ENCODE measurements at regions not wholly inside any gene's neighbourhood (a gene's known extent, or its start where the extent isn't known, plus 50 kb on each side); places are given as distances from the start of the nearest gene placed in this dataset.

DNA sequence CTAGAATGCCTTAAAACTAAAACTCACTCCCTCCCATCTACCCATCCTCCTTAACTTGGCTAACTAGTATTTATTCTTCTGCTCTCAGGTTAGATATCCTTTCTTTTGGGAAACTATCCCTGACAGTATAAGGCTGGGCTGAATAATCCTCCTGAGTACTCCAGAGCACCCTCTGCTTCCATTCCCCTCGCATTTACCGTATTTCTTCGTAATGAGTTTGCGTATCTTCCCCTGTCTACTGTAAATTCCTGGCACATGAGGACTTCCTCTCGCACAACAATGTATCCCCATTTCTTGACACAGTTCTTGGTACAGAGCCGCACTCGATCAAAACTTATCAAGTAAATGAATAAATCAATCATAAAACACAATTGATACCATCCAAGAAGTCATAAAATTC is 82.9 kb upstream of the AKAP13 start:
- H3K9me3 ChIP-seq (ENCODE audit: severe bottlenecking) = no peaks in the 10 kb centered on the region
- TF ChIP-seq, protein P1, sequence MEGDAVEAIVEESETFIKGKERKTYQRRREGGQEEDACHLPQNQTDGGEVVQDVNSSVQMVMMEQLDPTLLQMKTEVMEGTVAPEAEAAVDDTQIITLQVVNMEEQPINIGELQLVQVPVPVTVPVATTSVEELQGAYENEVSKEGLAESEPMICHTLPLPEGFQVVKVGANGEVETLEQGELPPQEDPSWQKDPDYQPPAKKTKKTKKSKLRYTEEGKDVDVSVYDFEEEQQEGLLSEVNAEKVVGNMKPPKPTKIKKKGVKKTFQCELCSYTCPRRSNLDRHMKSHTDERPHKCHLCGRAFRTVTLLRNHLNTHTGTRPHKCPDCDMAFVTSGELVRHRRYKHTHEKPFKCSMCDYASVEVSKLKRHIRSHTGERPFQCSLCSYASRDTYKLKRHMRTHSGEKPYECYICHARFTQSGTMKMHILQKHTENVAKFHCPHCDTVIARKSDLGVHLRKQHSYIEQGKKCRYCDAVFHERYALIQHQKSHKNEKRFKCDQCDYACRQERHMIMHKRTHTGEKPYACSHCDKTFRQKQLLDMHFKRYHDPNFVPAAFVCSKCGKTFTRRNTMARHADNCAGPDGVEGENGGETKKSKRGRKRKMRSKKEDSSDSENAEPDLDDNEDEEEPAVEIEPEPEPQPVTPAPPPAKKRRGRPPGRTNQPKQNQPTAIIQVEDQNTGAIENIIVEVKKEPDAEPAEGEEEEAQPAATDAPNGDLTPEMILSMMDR (IDR thresholded peaks at IDR 0.05; ENCODE audit: low read depth, low read length) = no peak
- no peak overlapping the region; the same call in 1 of the 2 replicates for H3K27ac ChIP-seq
- peak overlapping the region; percentile 47 for H3K4me3 ChIP-seq (ENCODE audit: low read depth, low read length)
- no peaks in the 10 kb centered on the region for H3K27me3 ChIP-seq (ENCODE audit: insufficient read depth, low read depth, severe bottlenecking)
- DNase-seq = no peak
- H3K36me3 ChIP-seq = no peaks in the 10 kb centered on the region

DNA sequence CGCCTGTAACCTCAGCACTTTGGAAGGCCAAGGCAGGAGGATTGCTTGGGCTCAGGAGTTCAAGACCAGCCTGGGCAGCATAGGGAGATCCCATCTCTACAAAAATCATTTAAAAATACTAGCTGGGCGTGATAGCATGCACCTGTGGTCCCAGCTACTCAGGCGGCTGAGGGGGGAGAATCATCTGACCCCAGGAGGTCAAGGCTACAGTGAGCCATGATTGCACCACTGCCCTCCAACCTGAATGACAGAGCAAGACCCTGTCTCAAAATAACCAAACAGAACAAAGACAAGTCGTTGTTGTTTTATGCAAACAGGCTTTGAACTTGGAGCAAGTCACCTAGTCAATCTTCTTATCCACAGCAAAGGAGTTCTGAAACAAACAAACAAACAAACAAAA is 82.0 kb upstream of the AKAP13 start:
- TF ChIP-seq, protein P1 (IDR thresholded peaks at IDR 0.05; ENCODE audit: low read depth, low read length) = no peak
- Histone ChIP-seq H3K27me3 (ENCODE audit: insufficient read depth, low read depth, severe bottlenecking) (no peaks in the 10 kb centered on the region), H3K27ac (no peak overlapping the region), H3K36me3 (no peaks in the 10 kb centered on the region), H3K9me3 (ENCODE audit: severe bottlenecking) (no peaks in the 10 kb centered on the region), H3K4me3 (ENCODE audit: low read depth, low read length) (no peak overlapping the region)
- no peak for DNase-seq

DNA sequence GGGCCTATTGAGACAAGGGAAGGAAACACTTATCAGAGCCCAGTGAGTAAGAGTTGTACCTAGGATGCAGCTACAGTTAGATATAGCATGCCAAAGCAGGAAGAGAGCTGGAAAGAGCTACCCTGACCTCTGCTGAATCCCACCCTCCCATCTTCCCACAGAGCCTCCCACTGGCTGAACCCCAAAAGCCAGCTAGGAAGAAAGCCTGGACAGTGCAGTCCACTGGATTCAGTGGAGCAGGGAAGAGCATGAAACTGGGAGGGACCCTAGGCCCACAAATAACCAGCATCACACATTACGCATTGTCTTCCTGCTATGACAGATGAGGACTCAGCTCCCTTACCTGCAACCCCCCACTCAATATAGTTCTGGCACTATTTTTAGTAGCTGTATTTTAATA is 81.5 kb upstream of the AKAP13 start:
- Histone ChIP-seq H3K9me3 (ENCODE audit: severe bottlenecking) (no peaks in the 10 kb centered on the region), H3K27ac (no peak overlapping the region), H3K27me3 (ENCODE audit: insufficient read depth, low read depth, severe bottlenecking) (no peaks in the 10 kb centered on the region), H3K4me3 (ENCODE audit: low read depth, low read length) (no peak overlapping the region), H3K36me3 (no peaks in the 10 kb centered on the region)
- TF ChIP-seq, protein P1 (IDR thresholded peaks at IDR 0.05; ENCODE audit: low read depth, low read length) = no peak
- DNase-seq = no peak

DNA sequence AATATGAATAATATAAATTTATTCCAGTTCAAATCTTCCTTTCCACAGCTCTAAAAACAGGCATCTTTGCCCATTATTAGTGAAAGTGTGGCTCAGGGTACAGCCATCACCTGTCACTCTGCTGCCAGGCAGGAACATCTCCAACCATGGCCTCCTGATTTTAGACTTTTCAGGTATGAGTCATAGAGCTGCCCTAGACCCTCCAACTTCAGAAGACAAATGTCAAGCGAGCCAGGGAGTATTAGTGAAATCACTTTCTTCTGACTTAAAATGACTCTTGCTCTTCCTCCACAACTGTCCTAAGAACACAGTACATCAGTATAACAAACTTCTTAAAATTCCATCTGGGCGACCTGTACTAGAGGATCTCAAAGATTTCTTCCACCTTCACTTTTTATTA is 78.1 kb upstream of the AKAP13 start:
- Histone ChIP-seq H3K36me3 (no peaks in the 10 kb centered on the region), H3K9me3 (ENCODE audit: severe bottlenecking) (no peaks in the 10 kb centered on the region), H3K4me3 (ENCODE audit: low read depth, low read length) (no peak overlapping the region), H3K27ac (no peak overlapping the region), H3K27me3 (ENCODE audit: insufficient read depth, low read depth, severe bottlenecking) (no peaks in the 10 kb centered on the region)
- no peak for DNase-seq
- TF ChIP-seq, protein P1 (IDR thresholded peaks at IDR 0.05; ENCODE audit: low read depth, low read length) = no peak

DNA sequence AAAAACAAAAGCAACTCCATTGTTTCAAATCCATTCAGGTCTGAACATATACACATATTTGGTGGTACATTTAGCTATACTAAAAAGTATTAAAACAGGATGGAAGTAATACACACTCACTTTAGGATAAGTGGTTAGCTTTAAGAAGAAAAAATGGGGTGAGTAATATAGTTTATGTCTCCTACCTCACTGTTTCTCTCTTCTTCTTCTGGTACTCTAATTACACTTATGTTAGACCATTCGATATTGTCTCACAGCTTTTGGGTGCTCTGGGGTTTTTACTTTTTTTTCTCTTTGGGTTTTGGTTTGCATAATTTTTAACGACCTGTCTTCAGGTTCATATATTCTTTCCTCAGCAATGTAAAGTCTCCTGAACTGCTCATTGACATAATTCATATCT is 75.4 kb upstream of the AKAP13 start:
- TF ChIP-seq, protein P1 (IDR thresholded peaks at IDR 0.05; ENCODE audit: low read depth, low read length) = no peak
- Histone ChIP-seq H3K4me3 (ENCODE audit: low read depth, low read length) (no peak overlapping the region), H3K27ac (no peak overlapping the region), H3K27me3 (ENCODE audit: insufficient read depth, low read depth, severe bottlenecking) (no peaks in the 10 kb centered on the region), H3K36me3 (no peaks in the 10 kb centered on the region), H3K9me3 (ENCODE audit: severe bottlenecking) (no peaks in the 10 kb centered on the region)
- no peak for DNase-seq

DNA sequence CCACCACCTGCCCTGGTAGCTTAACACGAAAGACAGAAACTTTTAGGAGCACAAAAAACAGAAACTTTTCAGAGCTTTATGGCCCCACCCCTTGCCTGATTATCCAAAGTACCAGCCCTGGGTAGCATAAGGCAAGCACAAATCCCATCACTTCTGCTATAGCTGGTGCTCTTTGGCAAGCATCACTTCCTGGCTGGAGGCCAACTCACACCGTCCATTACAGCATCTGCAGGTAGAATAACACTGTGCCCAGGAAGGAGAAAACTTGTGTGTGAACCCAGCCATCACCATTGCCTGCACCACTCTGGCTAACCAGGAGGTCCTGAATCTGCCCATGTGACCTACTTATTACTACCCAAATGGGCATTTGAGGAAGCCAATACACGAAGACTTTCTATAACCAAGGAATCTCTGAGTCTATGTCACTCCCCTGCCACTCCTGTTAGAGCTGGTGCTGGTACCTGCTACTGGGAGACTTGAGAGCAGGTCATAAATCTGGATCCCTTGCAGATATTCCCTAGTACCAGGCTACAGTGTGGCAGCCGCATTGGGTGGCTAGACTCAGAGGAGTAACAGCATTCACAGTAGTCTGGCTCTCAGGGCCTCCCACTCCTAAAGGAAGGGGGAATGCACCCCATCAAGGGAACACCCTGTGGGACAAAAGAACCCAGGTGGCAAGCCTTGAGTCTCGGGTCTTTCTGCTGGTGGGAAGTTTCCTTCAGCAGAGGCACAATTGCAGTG is 73.3 kb upstream of the AKAP13 start:
- Histone ChIP-seq H3K36me3 (no peaks in the 10 kb centered on the region), H3K9me3 (ENCODE audit: severe bottlenecking) (no peaks in the 10 kb centered on the region), H3K4me3 (ENCODE audit: low read depth, low read length) (no peak overlapping the region), H3K27me3 (ENCODE audit: insufficient read depth, low read depth, severe bottlenecking) (no peaks in the 10 kb centered on the region), H3K27ac (no peak overlapping the region)
- TF ChIP-seq, protein P1 (IDR thresholded peaks at IDR 0.05; ENCODE audit: low read depth, low read length) = no peak
- DNase-seq = no peak
